HepG2 (cell line): ENCODE measurements at regions not wholly inside any gene's neighbourhood (a gene's known extent, or its start where the extent isn't known, plus 50 kb on each side); places are given as distances from the start of the nearest gene placed in this dataset.
"Not testable (repeated sequence)": the region's sequence is repeated elsewhere in the genome, so short reads cannot be mapped to it uniquely, and the experiment has no call there.

Experiments
- CTCF ChIP-seq: sonication (generic); formaldehyde crosslinking; IDR thresholded peaks from 2 replicates; pipeline ENCODE4 v1.5.0; 2020; ENCODE audit warnings: mild to moderate bottlenecking, missing genetic modification reagents, moderate library complexity
- POLR2AphosphoS5 ChIP-seq: IDR thresholded peaks from 2 replicates; pipeline ENCODE4 v1.6.1; 2012; ENCODE audit warnings: low read depth, low read length
- SOX6 ChIP-seq, 2 experiments: fragments of 450-650 bp in 1 of 2; sonication (generic) in 1 of 2; formaldehyde crosslinking in 1 of 2; IDR thresholded peaks; 2 replicates each; pipeline versions ENCODE4 v1.4.0 to v1.6.1; 2017 to 2020; ENCODE audit warnings: antibody characterized with exemption in 1 of 2, mild to moderate bottlenecking in 1 of 2, missing genetic modification reagents in 1 of 2
- TBX3 ChIP-seq: fragments of 450-650 bp; IDR thresholded peaks from 2 replicates; pipeline ENCODE4 v1.6.1; 2017; ENCODE audit warnings: antibody characterized with exemption, mild to moderate bottlenecking, inconsistent platforms, borderline replicate concordance
- ZBTB7B ChIP-seq: sonication (generic); formaldehyde crosslinking; IDR thresholded peaks from 2 replicates; pipeline ENCODE4 v1.4.0; 2020; ENCODE audit warnings: missing genetic modification reagents
- ZNF550 ChIP-seq: sonication (generic); formaldehyde crosslinking; IDR thresholded peaks from 2 replicates; pipeline ENCODE4 v1.4.0; 2020; ENCODE audit warnings: mild to moderate bottlenecking, missing genetic modification reagents, borderline replicate concordance
- ZSCAN20 ChIP-seq: sonication (generic); formaldehyde crosslinking; IDR thresholded peaks from 2 replicates; pipeline ENCODE4 v1.4.0; 2020; ENCODE audit warnings: missing genetic modification reagents, mild to moderate bottlenecking, borderline replicate concordance

- TF ChIP-seq ZSCAN20 (CRISPR knock-in tag); ZBTB7B (CRISPR knock-in tag); CTCF (CRISPR knock-in tag); POLR2AphosphoS5; TBX3; SOX6 (IDR thresholded peaks at IDR 0.05); SOX6 (CRISPR knock-in tag; IDR thresholded peaks at IDR 0.05); ZNF550: not testable (repeated sequence)
Measured at GRCh38 chr2:52470457-52470856, 1297.1 kb upstream of the CHAC2 start.
